B cell (primary cell): ENCODE measurements at regions not wholly inside any gene's neighbourhood (a gene's known extent, or its start where the extent isn't known, plus 50 kb on each side); places are given as distances from the start of the nearest gene placed in this dataset.

Source experiments
- ATAC-seq: fragments of 200-7000 bp; cut with Tn5 transposase; one replicate; pipeline ENCODE4 v1.10.0; 2021; ENCODE audit warnings: low read depth, mild to moderate bottlenecking, moderate number of reproducible peaks, moderate library complexity
- CTCF ChIA-PET: fragments of 350-600 bp; sonication (Branson Sonifier 250); formaldehyde crosslinking; loops from one replicate; lab custom pipeline; 2021; ENCODE audit warnings: antibody characterized with exemption, inconsistent platforms; lab: Charles Lee
- POLR2A ChIA-PET: fragments of 350-600 bp; sonication (Branson Sonifier 250); formaldehyde crosslinking; loops from one replicate; lab custom pipeline; 2021; ENCODE audit warnings: antibody characterized with exemption; lab: Charles Lee
- DNase-seq: peaks from one replicate; pipeline ENCODE4 v3.0.0; 2013
- H2AFZ ChIP-seq: 2 replicates; pipeline ENCODE4 v1.6.1; 2012; ENCODE audit warnings: mild to moderate bottlenecking, low read depth, low read length; ENCODE audit not compliant: insufficient read depth, poor library complexity, severe bottlenecking
- H3K27ac ChIP-seq, 2 donors: 1 replicate in 1 of 2; 2 replicates in 1 of 2; pipeline ENCODE4 v1.5.1; 2012 to 2013; ENCODE audit warnings: low read length in 2 of 2, mild to moderate bottlenecking in 2 of 2, moderate library complexity in 1 of 2
- H3K27me3 ChIP-seq, 4 experiments: fragments of 200-600 bp in 1 of 4; sonication (generic) in 1 of 4; replicated peaks in 1 of 4; 1 replicate in 2 of 4; 2 replicates in 2 of 4; pipeline versions ENCODE4 v1.6.1 to v1.7.0; 2013 to 2016; ENCODE audit warnings: low read length in 3 of 4, mild to moderate bottlenecking in 2 of 4, mixed read lengths in 1 of 4, moderate library complexity in 1 of 4; ENCODE audit not compliant: insufficient read depth in 4 of 4, control insufficient read depth in 3 of 4; ENCODE audit errors: control extremely low read depth in 1 of 4
- H3K36me3 ChIP-seq, 2 experiments: replicated peaks in 1 of 2; 1 replicate in 1 of 2; 2 replicates in 1 of 2; pipeline versions ENCODE4 v1.6.1 to v1.7.1; 2013; ENCODE audit warnings: low read length in 1 of 2; ENCODE audit not compliant: insufficient read depth in 2 of 2, control insufficient read depth in 1 of 2; ENCODE audit errors: control extremely low read depth in 1 of 2, extremely low read depth in 1 of 2
- H3K4me1 ChIP-seq, 2 donors: fragments of 200-600 bp in 1 of 2; sonication (generic) in 1 of 2; 1 replicate in 1 of 2; 2 replicates in 1 of 2; pipeline versions ENCODE4 v1.5.1 to v1.6.1; 2013 to 2017; ENCODE audit warnings: low read length in 2 of 2; ENCODE audit not compliant: control insufficient read depth in 2 of 2, insufficient read depth in 2 of 2
- H3K4me2 ChIP-seq: replicated peaks from 2 replicates; pipeline ENCODE3; 2012; ENCODE audit warnings: mild to moderate bottlenecking, low read depth, low read length; ENCODE audit not compliant: poor library complexity, severe bottlenecking
- H3K4me3 ChIP-seq, 5 experiments: fragments of 200-600 bp in 1 of 5; sonication (generic) in 1 of 5; 1 replicate in 3 of 5; 2 replicates in 2 of 5; pipeline versions ENCODE4 v1.5.1 to v1.7.0; 2011 to 2016; ENCODE audit warnings: low read length in 4 of 5, mild to moderate bottlenecking in 4 of 5, low read depth in 2 of 5, control low read depth in 1 of 5, moderate library complexity in 1 of 5; ENCODE audit not compliant: insufficient read depth in 1 of 5; ENCODE audit errors: control extremely low read depth in 1 of 5, extremely low read depth in 1 of 5
- H3K79me2 ChIP-seq: fragments of 200-600 bp; sonication (generic); one replicate; pipeline ENCODE4 v1.6.0; 2016; ENCODE audit warnings: low read length; ENCODE audit not compliant: control insufficient read depth, insufficient read depth
- H3K9ac ChIP-seq: fragments of 200-600 bp; sonication (generic); 2 replicates; pipeline ENCODE4 v1.6.1; 2017; ENCODE audit warnings: mild to moderate bottlenecking, low read length, moderate library complexity
- H3K9me3 ChIP-seq, 3 donors: one replicate each; pipeline versions ENCODE4 v1.6.1 to v1.7.1; 2013; ENCODE audit warnings: low read length in 2 of 3; ENCODE audit not compliant: control insufficient read depth in 2 of 3, insufficient read depth in 1 of 3; ENCODE audit errors: control extremely low read depth in 1 of 3
- H4K20me1 ChIP-seq: 2 replicates; pipeline ENCODE4 v1.6.0; 2012; ENCODE audit warnings: mild to moderate bottlenecking, low read length; ENCODE audit not compliant: insufficient read depth, control insufficient read depth, poor library complexity, severe bottlenecking
- H3K27ac Mint-ChIP-seq: one replicate; pipeline ENCODE4 v1.8.0; 2021; ENCODE audit warnings: mixed read lengths
- H3K27me3 Mint-ChIP-seq: one replicate; pipeline ENCODE4 v1.8.0; 2021; ENCODE audit warnings: mixed read lengths
- H3K4me1 Mint-ChIP-seq: one replicate; pipeline ENCODE4 v1.8.0; 2021; ENCODE audit warnings: mixed read lengths
- H3K4me3 Mint-ChIP-seq: one replicate; pipeline ENCODE4 v1.8.0; 2021; ENCODE audit warnings: mixed read lengths
- H3K9me3 Mint-ChIP-seq: one replicate; pipeline ENCODE4 v1.8.0; 2022; ENCODE audit warnings: mixed read lengths; ENCODE audit not compliant: insufficient read depth
- CTCF ChIP-seq: fragments of 200-600 bp; IDR thresholded peaks from one replicate; pipeline ENCODE4 v1.8.0; 2022; ENCODE audit warnings: antibody characterized with exemption, mild to moderate bottlenecking
- EZH2 ChIP-seq: IDR thresholded peaks from 2 replicates; pipeline ENCODE4 v1.6.1; 2012; ENCODE audit warnings: borderline replicate concordance, low read depth, mild to moderate bottlenecking, moderate library complexity, low read length; ENCODE audit not compliant: insufficient read depth, poor library complexity, severe bottlenecking
- WGBS: methylation state at CpG from one replicate; pipeline ENCODE4 v1.1.5; 2013; ENCODE audit warnings: missing lambda C conversion rate; ENCODE audit not compliant: insufficient coverage; 5-methylcytosine and 5-hydroxymethylcytosine counted together
- intact Hi-C: fragments of 100-400 bp; cut with micrococcal nuclease; formaldehyde crosslinking; loops from one replicate; pipeline ENCODE4 v1.10.0; 2022

DNA sequence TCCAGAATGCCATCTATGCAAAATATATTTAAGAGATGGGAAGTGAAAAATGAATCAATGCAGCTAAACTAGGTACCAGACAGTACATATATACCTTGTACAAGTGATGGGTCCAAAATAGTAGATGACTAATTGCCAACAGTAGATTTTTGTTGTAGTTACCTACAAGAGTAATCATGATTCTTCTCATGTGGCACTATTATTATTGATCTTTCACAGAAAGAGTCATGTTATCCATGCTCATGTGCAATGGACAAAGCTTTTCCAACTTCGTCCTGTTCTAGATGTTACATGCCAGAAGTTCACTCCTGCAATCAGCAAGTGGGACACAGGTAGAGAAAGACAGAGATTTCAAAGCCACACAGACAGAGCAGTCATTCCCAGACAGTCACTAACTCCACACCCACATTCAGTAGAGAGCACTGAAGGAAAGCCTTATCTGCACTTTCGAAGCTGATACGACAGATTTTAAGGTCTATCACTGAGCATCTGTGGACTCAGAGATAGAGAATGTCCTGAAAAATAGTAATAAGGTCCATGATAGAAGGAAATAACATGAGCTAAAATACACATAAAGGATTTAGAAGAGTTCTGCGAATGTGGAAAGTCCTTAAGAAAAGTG, 101.6 kb upstream of the ITPRID2 start:
- no peak overlapping the region for H3K27ac ChIP-seq
- no peak for DNase-seq
- H3K27me3 Mint-ChIP-seq: peaks cover 11% of the 10 kb centered on the region
- H3K9me3 Mint-ChIP-seq: peaks cover 5% of the 10 kb centered on the region
- H3K27me3 ChIP-seq: no peaks in the 10 kb centered on the region
- no peaks in the 10 kb centered on the region for H3K36me3 ChIP-seq
- H3K4me1 Mint-ChIP-seq: no peaks in the 10 kb centered on the region
- no peak overlapping the region for H3K4me2 ChIP-seq
- no peak overlapping the region for H3K4me3 Mint-ChIP-seq
- WGBS: no CpG with 5 or more reads among the region's 4 CpGs
- ATAC-seq: no peak
- no peak overlapping the region for H2AFZ ChIP-seq
- no peak overlapping the region for H3K4me3 ChIP-seq
- H3K9me3 ChIP-seq: no peaks in the 10 kb centered on the region
- no peaks in the 10 kb centered on the region for H4K20me1 ChIP-seq
- H3K79me2 ChIP-seq: no peaks in the 10 kb centered on the region
- no peak overlapping the region for H3K27ac Mint-ChIP-seq
- H3K9ac ChIP-seq: no peak overlapping the region
- intact Hi-C loops: no loop called here
- ChIA-PET CTCF (no interaction called here), POLR2A (no interaction called here)
- no peak for TF ChIP-seq CTCF
- TF ChIP-seq EZH2: no peak
- no peaks in the 10 kb centered on the region for H3K4me1 ChIP-seq

DNA sequence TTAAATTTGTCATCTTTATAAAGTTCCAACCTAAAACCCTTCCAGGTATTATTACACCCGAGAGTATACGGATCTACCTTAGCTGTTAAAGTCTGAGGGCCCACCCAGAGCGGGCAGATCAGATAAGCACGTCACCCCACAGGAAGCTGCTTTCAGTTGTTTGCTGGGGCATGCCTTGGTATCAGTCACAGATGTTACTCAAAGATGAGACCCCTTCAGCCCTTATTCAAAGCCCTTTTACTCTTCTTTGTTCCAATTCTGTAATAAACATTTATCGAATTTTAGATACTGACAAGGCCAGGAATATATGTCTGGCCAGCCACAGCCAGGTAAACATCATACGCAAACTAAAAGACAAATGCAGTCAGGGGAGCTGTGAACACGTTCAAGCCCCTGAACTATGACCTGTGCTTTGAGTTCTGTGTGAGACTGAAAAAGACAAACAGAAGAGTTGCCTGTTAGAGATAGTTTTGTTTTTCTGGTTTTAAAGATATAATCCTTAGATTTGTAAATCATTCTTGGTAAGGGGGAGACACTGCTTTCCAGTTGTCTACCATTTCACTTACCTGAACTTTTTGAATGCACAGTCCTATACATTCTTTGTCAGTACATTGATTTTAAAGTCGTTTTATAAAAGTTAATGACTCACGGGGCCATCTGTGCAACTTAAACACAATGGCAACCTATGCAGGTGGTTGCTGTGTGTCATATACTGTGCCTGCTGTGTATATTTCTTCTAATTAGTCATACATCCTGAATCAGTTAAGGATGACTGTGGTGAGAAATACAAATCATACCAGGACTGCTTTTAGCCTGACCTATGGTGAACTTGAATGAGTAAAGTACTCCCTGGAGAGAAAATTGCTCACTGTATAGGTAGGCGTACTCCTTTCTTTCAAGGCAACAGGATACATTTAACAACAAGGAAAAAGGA, 100.5 kb upstream of the ITPRID2 start:
- no peak overlapping the region for H3K4me2 ChIP-seq
- no peak overlapping the region for H3K9ac ChIP-seq
- intact Hi-C loops: no loop called here
- ATAC-seq (peak; percentile 33), DNase-seq (no peak)
- H3K79me2 ChIP-seq: no peaks in the 10 kb centered on the region
- CTCF ChIA-PET: no interaction called here
- H3K9me3 ChIP-seq: no peaks in the 10 kb centered on the region
- peaks cover 10% of the 10 kb centered on the region for H3K27me3 Mint-ChIP-seq
- peaks cover 5% of the 10 kb centered on the region for H3K9me3 Mint-ChIP-seq
- H3K4me3 Mint-ChIP-seq: no peak overlapping the region
- H3K27me3 ChIP-seq: no peaks in the 10 kb centered on the region
- no peaks in the 10 kb centered on the region for H3K4me1 Mint-ChIP-seq
- WGBS: 53% methylated on average over 5 of the region's 10 CpGs
- no peak for TF ChIP-seq CTCF
- no peak for TF ChIP-seq EZH2
- H3K4me1 ChIP-seq: no peaks in the 10 kb centered on the region
- no peak overlapping the region for H3K27ac ChIP-seq
- no peak overlapping the region for H3K4me3 ChIP-seq
- POLR2A ChIA-PET: no interaction called here
- H2AFZ ChIP-seq: no peak overlapping the region
- H4K20me1 ChIP-seq: no peaks in the 10 kb centered on the region
- no peak overlapping the region for H3K27ac Mint-ChIP-seq
- no peaks in the 10 kb centered on the region for H3K36me3 ChIP-seq
